Smooth muscle cell (in vitro differentiated cells): ENCODE measurements at regions not wholly inside any gene's neighbourhood (a gene's known extent, or its start where the extent isn't known, plus 50 kb on each side); places are given as distances from the start of the nearest gene placed in this dataset.
"Not testable (repeated sequence)": the region's sequence is repeated elsewhere in the genome, so short reads cannot be mapped to it uniquely, and the experiment has no call there.

Experiments used
- DNase-seq: peaks from one replicate; lab custom pipeline; 2025; ENCODE audit not compliant: unreplicated experiment; lab: John Stamatoyannopoulos, UW
- H2AFZ ChIP-seq: fragments of 200-600 bp; sonication (generic); 2 replicates; pipeline ENCODE4 v1.6.0; 2016; ENCODE audit warnings: antibody characterized with exemption, low read depth, mild to moderate bottlenecking
- H3F3A ChIP-seq: fragments of 200-600 bp; sonication (generic); 2 replicates; pipeline ENCODE4 v1.6.0; 2017; ENCODE audit warnings: antibody characterized with exemption, low read depth
- H3K27ac ChIP-seq: fragments of 200-600 bp; sonication (generic); 2 replicates; pipeline ENCODE4 v1.5.1; 2016; ENCODE audit warnings: low read depth, mild to moderate bottlenecking
- H3K27me3 ChIP-seq: fragments of 200-600 bp; sonication (generic); 2 replicates; pipeline ENCODE4 v1.6.1; 2016; ENCODE audit warnings: low read depth, mild to moderate bottlenecking
- H3K36me3 ChIP-seq: fragments of 200-600 bp; sonication (generic); 2 replicates; pipeline ENCODE4 v1.5.1; 2016; ENCODE audit warnings: low read depth
- H3K4me1 ChIP-seq: fragments of 200-600 bp; sonication (generic); 2 replicates; pipeline ENCODE4 v1.5.1; 2016; ENCODE audit warnings: low read depth
- H3K4me2 ChIP-seq: fragments of 200-600 bp; sonication (generic); 2 replicates; pipeline ENCODE4 v1.6.0; 2016; ENCODE audit warnings: mild to moderate bottlenecking
- H3K4me3 ChIP-seq: fragments of 200-600 bp; sonication (generic); 2 replicates; pipeline ENCODE4 v1.5.1; 2016; ENCODE audit warnings: mild to moderate bottlenecking
- H3K79me2 ChIP-seq: fragments of 200-600 bp; sonication (generic); 2 replicates; pipeline ENCODE4 v1.6.0; 2016; ENCODE audit warnings: low read depth, mild to moderate bottlenecking
- H3K9ac ChIP-seq: fragments of 200-600 bp; sonication (generic); 2 replicates; pipeline ENCODE4 v1.6.0; 2016; ENCODE audit warnings: low read depth
- H3K9me3 ChIP-seq: fragments of 200-600 bp; sonication (generic); replicated peaks from 2 replicates; pipeline ENCODE4 v1.5.1; 2016; ENCODE audit warnings: low read depth
- H4K20me1 ChIP-seq: fragments of 200-600 bp; sonication (generic); 2 replicates; pipeline ENCODE4 v1.6.0; 2016; ENCODE audit warnings: low read depth
- CTCF ChIP-seq: fragments of 200-600 bp; sonication (generic); IDR thresholded peaks from 2 replicates; pipeline ENCODE4 v1.5.1; 2017; ENCODE audit warnings: borderline replicate concordance, mild to moderate bottlenecking, antibody characterized with exemption; ENCODE audit not compliant: insufficient read depth, poor library complexity, severe bottlenecking
- WGBS: methylation state at CpG from one replicate; pipeline ENCODE4 v1.1.7; 2016; ENCODE audit warnings: low lambda C conversion rate; 5-methylcytosine and 5-hydroxymethylcytosine counted together

GRCh38 chr2:8251291-8251690 lies 430.6 kb upstream of the ID2 start:
- no peak for TF ChIP-seq CTCF
- Histone ChIP-seq H2AFZ (no peak overlapping the region), H3K79me2 (no peaks in the 10 kb centered on the region), H3K4me2 (no peak overlapping the region), H3K27me3 (no peaks in the 10 kb centered on the region), H3K9me3 (no peaks in the 10 kb centered on the region), H3K4me1 (peaks cover 13% of the 10 kb centered on the region), H3K4me3 (no peak overlapping the region), H3K27ac (no peak overlapping the region), H3K36me3 (no peaks in the 10 kb centered on the region), H3K9ac (no peak overlapping the region), H3F3A (peaks cover 6% of the 10 kb centered on the region), H4K20me1 (no peaks in the 10 kb centered on the region)
- DNase-seq: no peak
- WGBS: 95% methylated on average over 6 of the region's 6 CpGs

GRCh38 chr2:8251856-8252255 lies 430.0 kb upstream of the ID2 start:
- Histone ChIP-seq H3K79me2 (no peaks in the 10 kb centered on the region), H3K27me3 (no peaks in the 10 kb centered on the region), H2AFZ (no peak overlapping the region), H3K4me3 (no peak overlapping the region), H3K9ac (no peak overlapping the region), H3F3A (peaks cover 6% of the 10 kb centered on the region), H3K9me3 (no peaks in the 10 kb centered on the region), H3K4me1 (peaks cover 13% of the 10 kb centered on the region), H3K4me2 (no peak overlapping the region), H3K27ac (no peak overlapping the region), H3K36me3 (no peaks in the 10 kb centered on the region), H4K20me1 (no peaks in the 10 kb centered on the region)
- no peak for DNase-seq
- TF ChIP-seq CTCF: no peak
- 90% methylated on average over 7 of the region's 7 CpGs for WGBS

GRCh38 chr2:8252997-8253694 lies 428.7 kb upstream of the ID2 start:
- no peak for TF ChIP-seq CTCF
- H3K4me3 ChIP-seq: no peak overlapping the region
- no peak overlapping the region for H3K9ac ChIP-seq
- H3K27me3 ChIP-seq: no peaks in the 10 kb centered on the region
- H3K4me1 ChIP-seq: peaks cover 13% of the 10 kb centered on the region
- H2AFZ ChIP-seq: no peak overlapping the region
- H3F3A ChIP-seq: peaks cover 5% of the 10 kb centered on the region
- 67% methylated on average over 10 of the region's 10 CpGs for WGBS
- H3K79me2 ChIP-seq: no peaks in the 10 kb centered on the region
- no peaks in the 10 kb centered on the region for H3K36me3 ChIP-seq
- no peak for DNase-seq
- H4K20me1 ChIP-seq: no peaks in the 10 kb centered on the region
- H3K9me3 ChIP-seq: no peaks in the 10 kb centered on the region
- H3K4me2 ChIP-seq: no peak overlapping the region
- H3K27ac ChIP-seq: no peak overlapping the region

GRCh38 chr2:8253781-8254180 lies 428.1 kb upstream of the ID2 start:
- TF ChIP-seq CTCF: no peak
- no peaks in the 10 kb centered on the region for H4K20me1 ChIP-seq
- no peaks in the 10 kb centered on the region for H3F3A ChIP-seq
- no peak overlapping the region for H3K27ac ChIP-seq
- no peak overlapping the region for H2AFZ ChIP-seq
- peaks cover 13% of the 10 kb centered on the region for H3K4me1 ChIP-seq
- 92% methylated on average over 2 of the region's 2 CpGs for WGBS
- no peaks in the 10 kb centered on the region for H3K36me3 ChIP-seq
- no peaks in the 10 kb centered on the region for H3K27me3 ChIP-seq
- no peak overlapping the region for H3K4me3 ChIP-seq
- no peaks in the 10 kb centered on the region for H3K9me3 ChIP-seq
- DNase-seq: no peak
- H3K79me2 ChIP-seq: no peaks in the 10 kb centered on the region
- H3K9ac ChIP-seq: no peak overlapping the region
- no peak overlapping the region for H3K4me2 ChIP-seq

- H3K4me2 ChIP-seq, H3K27ac ChIP-seq, H2AFZ ChIP-seq, H3K27me3 ChIP-seq, H3K9me3 ChIP-seq, DNase-seq, H3F3A ChIP-seq, H3K4me3 ChIP-seq, H3K36me3 ChIP-seq, H3K9ac ChIP-seq, H4K20me1 ChIP-seq, H3K79me2 ChIP-seq: not testable (repeated sequence)
- H3K4me1 ChIP-seq: peaks cover 13% of the 10 kb centered on the region
These were observed 427.6 kb upstream of the ID2 start for GRCh38 chr2:8254214-8254613.
